ENCODE measurements at regions not wholly inside any gene's neighbourhood (a gene's known extent, or its start where the extent isn't known, plus 50 kb on each side); places are given as distances from the start of the nearest gene placed in this dataset.

DNA sequence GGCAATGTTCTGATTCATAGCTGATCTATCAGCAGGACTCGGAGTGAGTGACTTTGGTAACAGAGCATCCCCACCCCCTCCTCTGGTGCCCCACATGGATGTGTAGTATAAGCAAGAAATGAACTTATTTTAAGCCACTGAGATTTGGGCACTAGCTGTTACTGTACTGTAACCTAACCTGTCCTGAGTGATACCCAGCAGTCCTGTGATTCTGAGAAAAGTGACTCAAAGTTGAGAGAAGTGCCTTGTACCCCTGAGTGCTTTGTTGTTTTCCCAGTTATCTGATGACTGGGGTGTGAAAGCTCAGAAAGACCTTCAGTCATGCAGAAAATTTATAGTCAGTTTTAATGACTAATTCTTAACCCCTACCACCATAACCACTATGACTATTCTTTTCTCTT lies 439.9 kb upstream of the RBMS3 start:
- Mint-ChIP-seq H3K27ac (no peak overlapping the region), H3K27me3 (ENCODE audit: insufficient read depth, low read depth, poor library complexity) (peaks cover 1% of the 10 kb centered on the region), H3K9me3 (no peaks in the 10 kb centered on the region), H3K4me1 (peaks cover 18% of the 10 kb centered on the region), H3K36me3 (ENCODE audit: low read depth) (no peaks in the 10 kb centered on the region), H3K4me3 (no peak overlapping the region)
- no peak overlapping the region for H3K27ac ChIP-seq (ENCODE audit: low read depth)
- no peak overlapping the region for H3K4me3 ChIP-seq
- 0 out of 2 replicates have a peak overlapping the region, but pooled peaks have one; percentile 7 for H2AFZ ChIP-seq
- DNase-seq (ENCODE audit: low spot score) (no peak), ATAC-seq (no peak)
- TF ChIP-seq, protein P1, sequence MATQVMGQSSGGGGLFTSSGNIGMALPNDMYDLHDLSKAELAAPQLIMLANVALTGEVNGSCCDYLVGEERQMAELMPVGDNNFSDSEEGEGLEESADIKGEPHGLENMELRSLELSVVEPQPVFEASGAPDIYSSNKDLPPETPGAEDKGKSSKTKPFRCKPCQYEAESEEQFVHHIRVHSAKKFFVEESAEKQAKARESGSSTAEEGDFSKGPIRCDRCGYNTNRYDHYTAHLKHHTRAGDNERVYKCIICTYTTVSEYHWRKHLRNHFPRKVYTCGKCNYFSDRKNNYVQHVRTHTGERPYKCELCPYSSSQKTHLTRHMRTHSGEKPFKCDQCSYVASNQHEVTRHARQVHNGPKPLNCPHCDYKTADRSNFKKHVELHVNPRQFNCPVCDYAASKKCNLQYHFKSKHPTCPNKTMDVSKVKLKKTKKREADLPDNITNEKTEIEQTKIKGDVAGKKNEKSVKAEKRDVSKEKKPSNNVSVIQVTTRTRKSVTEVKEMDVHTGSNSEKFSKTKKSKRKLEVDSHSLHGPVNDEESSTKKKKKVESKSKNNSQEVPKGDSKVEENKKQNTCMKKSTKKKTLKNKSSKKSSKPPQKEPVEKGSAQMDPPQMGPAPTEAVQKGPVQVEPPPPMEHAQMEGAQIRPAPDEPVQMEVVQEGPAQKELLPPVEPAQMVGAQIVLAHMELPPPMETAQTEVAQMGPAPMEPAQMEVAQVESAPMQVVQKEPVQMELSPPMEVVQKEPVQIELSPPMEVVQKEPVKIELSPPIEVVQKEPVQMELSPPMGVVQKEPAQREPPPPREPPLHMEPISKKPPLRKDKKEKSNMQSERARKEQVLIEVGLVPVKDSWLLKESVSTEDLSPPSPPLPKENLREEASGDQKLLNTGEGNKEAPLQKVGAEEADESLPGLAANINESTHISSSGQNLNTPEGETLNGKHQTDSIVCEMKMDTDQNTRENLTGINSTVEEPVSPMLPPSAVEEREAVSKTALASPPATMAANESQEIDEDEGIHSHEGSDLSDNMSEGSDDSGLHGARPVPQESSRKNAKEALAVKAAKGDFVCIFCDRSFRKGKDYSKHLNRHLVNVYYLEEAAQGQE (IDR thresholded peaks at IDR 0.05; ENCODE audit: unreplicated experiment) = no peak
- TF ChIP-seq NANOG (IDR thresholded peaks at IDR 0.05; ENCODE audit: borderline replicate concordance) (no peak), CREB1 (CRISPR knock-in tag; IDR thresholded peaks at IDR 0.05; ENCODE audit: low read depth) (no peak), POLR2AphosphoS5 (IDR thresholded peaks at IDR 0.05; ENCODE audit: low read depth) (no peak), EZH2phosphoT487 (IDR thresholded peaks at IDR 0.05; ENCODE audit: unreplicated experiment) (no peak), EZH2 (IDR thresholded peaks at IDR 0.05; ENCODE audit: low read depth, unreplicated experiment) (no peak)
- TF ChIP-seq, protein P2, sequence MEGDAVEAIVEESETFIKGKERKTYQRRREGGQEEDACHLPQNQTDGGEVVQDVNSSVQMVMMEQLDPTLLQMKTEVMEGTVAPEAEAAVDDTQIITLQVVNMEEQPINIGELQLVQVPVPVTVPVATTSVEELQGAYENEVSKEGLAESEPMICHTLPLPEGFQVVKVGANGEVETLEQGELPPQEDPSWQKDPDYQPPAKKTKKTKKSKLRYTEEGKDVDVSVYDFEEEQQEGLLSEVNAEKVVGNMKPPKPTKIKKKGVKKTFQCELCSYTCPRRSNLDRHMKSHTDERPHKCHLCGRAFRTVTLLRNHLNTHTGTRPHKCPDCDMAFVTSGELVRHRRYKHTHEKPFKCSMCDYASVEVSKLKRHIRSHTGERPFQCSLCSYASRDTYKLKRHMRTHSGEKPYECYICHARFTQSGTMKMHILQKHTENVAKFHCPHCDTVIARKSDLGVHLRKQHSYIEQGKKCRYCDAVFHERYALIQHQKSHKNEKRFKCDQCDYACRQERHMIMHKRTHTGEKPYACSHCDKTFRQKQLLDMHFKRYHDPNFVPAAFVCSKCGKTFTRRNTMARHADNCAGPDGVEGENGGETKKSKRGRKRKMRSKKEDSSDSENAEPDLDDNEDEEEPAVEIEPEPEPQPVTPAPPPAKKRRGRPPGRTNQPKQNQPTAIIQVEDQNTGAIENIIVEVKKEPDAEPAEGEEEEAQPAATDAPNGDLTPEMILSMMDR (conservative IDR thresholded peaks at IDR 0.05; ENCODE audit: low read depth in 2 of 2) = no peak
- H3K27me3 ChIP-seq (ENCODE audit: insufficient read depth) = no peaks in the 10 kb centered on the region
- 0 out of 2 replicates have a peak, but pooled peaks cover 6% of the 10 kb centered on the region for H3K4me1 ChIP-seq (ENCODE audit: insufficient read depth)
- no peaks in the 10 kb centered on the region for H3F3A ChIP-seq (replicated peaks; ENCODE audit: low read depth)
- no peaks in the 10 kb centered on the region for H3K79me2 ChIP-seq (replicated peaks; ENCODE audit: insufficient read depth)
- H3K9me2 ChIP-seq (ENCODE audit: insufficient read depth) = 0 out of 2 replicates have a peak, but pooled peaks cover 4% of the 10 kb centered on the region
- no peak overlapping the region for H3K4me2 ChIP-seq
- no peaks in the 10 kb centered on the region for H4K20me1 ChIP-seq (replicated peaks; ENCODE audit: insufficient read depth)
- H3K36me3 ChIP-seq (ENCODE audit: insufficient read depth) = no peaks in the 10 kb centered on the region

- Histone ChIP-seq H3F3A (replicated peaks; ENCODE audit: low read depth) (no peaks in the 10 kb centered on the region), H3K79me2 (replicated peaks; ENCODE audit: insufficient read depth) (no peaks in the 10 kb centered on the region), H3K36me3 (ENCODE audit: insufficient read depth) (no peaks in the 10 kb centered on the region), H3K27me3 (ENCODE audit: insufficient read depth) (no peaks in the 10 kb centered on the region), H3K27ac (ENCODE audit: low read depth) (no peak overlapping the region), H3K4me3 (no peak overlapping the region), H3K4me1 (ENCODE audit: insufficient read depth) (0 out of 2 replicates have a peak, but pooled peaks cover 6% of the 10 kb centered on the region), H3K9me2 (ENCODE audit: insufficient read depth) (0 out of 2 replicates have a peak, but pooled peaks cover 4% of the 10 kb centered on the region), H3K4me2 (no peak overlapping the region), H2AFZ (no peak overlapping the region), H4K20me1 (replicated peaks; ENCODE audit: insufficient read depth) (no peaks in the 10 kb centered on the region)
- ATAC-seq (no peak), DNase-seq (ENCODE audit: low spot score) (no peak)
- Mint-ChIP-seq H3K27me3 (ENCODE audit: insufficient read depth, low read depth, poor library complexity) (peaks cover 1% of the 10 kb centered on the region), H3K36me3 (ENCODE audit: low read depth) (no peaks in the 10 kb centered on the region), H3K9me3 (no peaks in the 10 kb centered on the region), H3K4me3 (no peak overlapping the region), H3K27ac (no peak overlapping the region), H3K4me1 (peaks cover 15% of the 10 kb centered on the region)
- TF ChIP-seq ETS1 (IDR thresholded peaks at IDR 0.05) (no peak), POLR2AphosphoS5 (IDR thresholded peaks at IDR 0.05; ENCODE audit: low read depth) (no peak), STAT1 (IDR thresholded peaks at IDR 0.05; ENCODE audit: unreplicated experiment) (no peak), CREB1 (CRISPR knock-in tag; IDR thresholded peaks at IDR 0.05; ENCODE audit: low read depth) (no peak), EZH2 (IDR thresholded peaks at IDR 0.05; ENCODE audit: low read depth, unreplicated experiment) (no peak), ZNF331 (CRISPR knock-in tag; IDR thresholded peaks at IDR 0.05; ENCODE audit: low read depth) (no peak), NANOG (IDR thresholded peaks at IDR 0.05; ENCODE audit: borderline replicate concordance) (no peak)
- TF ChIP-seq, protein P1 (IDR thresholded peaks at IDR 0.05; ENCODE audit: unreplicated experiment) = no peak
Measured at GRCh38 chr3:28841441-28841840, 439.4 kb upstream of the RBMS3 start.
